ENCODE measurements at regions not wholly inside any gene's neighbourhood (a gene's known extent, or its start where the extent isn't known, plus 50 kb on each side); places are given as distances from the start of the nearest gene placed in this dataset.

GRCh38 chr4:125181804-125182203 lies 133.0 kb upstream of the FAT4 start:
- DNase-seq (ENCODE audit: low read depth in 2 of 2) = no peak
- H4K20me1 ChIP-seq (ENCODE audit: control insufficient read depth, extremely low read depth, insufficient read depth, low read length) = no peaks in the 10 kb centered on the region
- H3K9ac ChIP-seq (ENCODE audit: insufficient read depth, low read length) = no peak overlapping the region
- TF ChIP-seq EZH2 (IDR thresholded peaks at IDR 0.05; ENCODE audit: low read length, missing control alignments) (no peak), CTCF (conservative IDR thresholded peaks at IDR 0.05 in 1 of 2, IDR thresholded peaks at IDR 0.05 in 1 of 2; ENCODE audit: low read depth in 1 of 2, low read length in 2 of 2) (no peak)
- no peaks in the 10 kb centered on the region for H3K36me3 ChIP-seq (ENCODE audit: control insufficient read depth, insufficient read depth, low read length)
- no peak overlapping the region for H3K4me3 ChIP-seq (replicated peaks in 1 of 4; ENCODE audit: control extremely low read depth in 1 of 4, insufficient read depth in 1 of 4, low read depth in 3 of 4, low read length in 4 of 4)
- H3K9me3 ChIP-seq (ENCODE audit: control insufficient read depth, insufficient read depth, low read depth, low read length) = no peaks in the 10 kb centered on the region
- no peak overlapping the region for H3K4me2 ChIP-seq (ENCODE audit: extremely low read depth, insufficient read depth, low read length)
- H2AFZ ChIP-seq (ENCODE audit: low read length) = no peak overlapping the region
- H3K27me3 ChIP-seq (ENCODE audit: control insufficient read depth, insufficient read depth, low read length) = no peaks in the 10 kb centered on the region
- H3K79me2 ChIP-seq (ENCODE audit: control insufficient read depth, insufficient read depth, low read length) = no peaks in the 10 kb centered on the region
- no peaks in the 10 kb centered on the region for H3K4me1 ChIP-seq (ENCODE audit: control insufficient read depth, extremely low read depth, insufficient read depth, low read length)
- no peak overlapping the region for H3K27ac ChIP-seq (ENCODE audit: insufficient read depth, low read length)

- Histone ChIP-seq H3K9ac (ENCODE audit: insufficient read depth, low read length) (no peak overlapping the region), H3K4me3 (replicated peaks in 1 of 4; ENCODE audit: control extremely low read depth in 1 of 4, insufficient read depth in 1 of 4, low read depth in 3 of 4, low read length in 4 of 4) (no peak overlapping the region), H4K20me1 (ENCODE audit: control insufficient read depth, extremely low read depth, insufficient read depth, low read length) (no peaks in the 10 kb centered on the region), H3K4me1 (ENCODE audit: control insufficient read depth, extremely low read depth, insufficient read depth, low read length) (no peaks in the 10 kb centered on the region), H2AFZ (ENCODE audit: low read length) (no peak overlapping the region), H3K79me2 (ENCODE audit: control insufficient read depth, insufficient read depth, low read length) (no peaks in the 10 kb centered on the region), H3K27me3 (ENCODE audit: control insufficient read depth, insufficient read depth, low read length) (no peaks in the 10 kb centered on the region), H3K4me2 (ENCODE audit: extremely low read depth, insufficient read depth, low read length) (no peak overlapping the region), H3K36me3 (ENCODE audit: control insufficient read depth, insufficient read depth, low read length) (no peaks in the 10 kb centered on the region), H3K27ac (ENCODE audit: insufficient read depth, low read length) (no peak overlapping the region), H3K9me3 (ENCODE audit: control insufficient read depth, insufficient read depth, low read depth, low read length) (no peaks in the 10 kb centered on the region)
- DNase-seq (ENCODE audit: low read depth in 2 of 2) = no peak
- no peak for TF ChIP-seq CTCF (conservative IDR thresholded peaks at IDR 0.05 in 1 of 2, IDR thresholded peaks at IDR 0.05 in 1 of 2; ENCODE audit: low read depth in 1 of 2, low read length in 2 of 2)
These were observed 135.0 kb upstream of the FAT4 start for GRCh38 chr4:125179727-125180126.

GRCh38 chr4:125169192-125169591 lies 145.6 kb upstream of the FAT4 start:
- H3K79me2 ChIP-seq (ENCODE audit: control insufficient read depth, insufficient read depth, low read length) = no peaks in the 10 kb centered on the region
- no peak for DNase-seq (ENCODE audit: low read depth in 2 of 2)
- no peaks in the 10 kb centered on the region for H3K27me3 ChIP-seq (ENCODE audit: control insufficient read depth, insufficient read depth, low read length)
- no peaks in the 10 kb centered on the region for H4K20me1 ChIP-seq (ENCODE audit: control insufficient read depth, extremely low read depth, insufficient read depth, low read length)
- H3K9ac ChIP-seq (ENCODE audit: insufficient read depth, low read length) = no peak overlapping the region
- H3K36me3 ChIP-seq (ENCODE audit: control insufficient read depth, insufficient read depth, low read length) = no peaks in the 10 kb centered on the region
- H3K4me3 ChIP-seq (replicated peaks in 1 of 4; ENCODE audit: control extremely low read depth in 1 of 4, insufficient read depth in 1 of 4, low read depth in 3 of 4, low read length in 4 of 4) = no peak overlapping the region
- no peak overlapping the region for H2AFZ ChIP-seq (ENCODE audit: low read length)
- TF ChIP-seq CTCF (conservative IDR thresholded peaks at IDR 0.05 in 1 of 2, IDR thresholded peaks at IDR 0.05 in 1 of 2; ENCODE audit: low read depth in 1 of 2, low read length in 2 of 2) = no peak
- no peak for TF ChIP-seq EZH2 (IDR thresholded peaks at IDR 0.05; ENCODE audit: low read length, missing control alignments)
- no peak overlapping the region for H3K4me2 ChIP-seq (ENCODE audit: extremely low read depth, insufficient read depth, low read length)
- H3K4me1 ChIP-seq (ENCODE audit: control insufficient read depth, extremely low read depth, insufficient read depth, low read length) = no peaks in the 10 kb centered on the region
- no peak overlapping the region for H3K27ac ChIP-seq (ENCODE audit: insufficient read depth, low read length)
- no peaks in the 10 kb centered on the region for H3K9me3 ChIP-seq (ENCODE audit: control insufficient read depth, insufficient read depth, low read depth, low read length)

Data from fibroblast of lung (primary cell).